NCI-H2171 (cell line): ENCODE measurements at regions not wholly inside any gene's neighbourhood (a gene's known extent, or its start where the extent isn't known, plus 50 kb on each side); places are given as distances from the start of the nearest gene placed in this dataset.

Experiments
- DNase-seq: peaks from one replicate; lab custom pipeline; 2025; lab: John Stamatoyannopoulos, UW

DNA sequence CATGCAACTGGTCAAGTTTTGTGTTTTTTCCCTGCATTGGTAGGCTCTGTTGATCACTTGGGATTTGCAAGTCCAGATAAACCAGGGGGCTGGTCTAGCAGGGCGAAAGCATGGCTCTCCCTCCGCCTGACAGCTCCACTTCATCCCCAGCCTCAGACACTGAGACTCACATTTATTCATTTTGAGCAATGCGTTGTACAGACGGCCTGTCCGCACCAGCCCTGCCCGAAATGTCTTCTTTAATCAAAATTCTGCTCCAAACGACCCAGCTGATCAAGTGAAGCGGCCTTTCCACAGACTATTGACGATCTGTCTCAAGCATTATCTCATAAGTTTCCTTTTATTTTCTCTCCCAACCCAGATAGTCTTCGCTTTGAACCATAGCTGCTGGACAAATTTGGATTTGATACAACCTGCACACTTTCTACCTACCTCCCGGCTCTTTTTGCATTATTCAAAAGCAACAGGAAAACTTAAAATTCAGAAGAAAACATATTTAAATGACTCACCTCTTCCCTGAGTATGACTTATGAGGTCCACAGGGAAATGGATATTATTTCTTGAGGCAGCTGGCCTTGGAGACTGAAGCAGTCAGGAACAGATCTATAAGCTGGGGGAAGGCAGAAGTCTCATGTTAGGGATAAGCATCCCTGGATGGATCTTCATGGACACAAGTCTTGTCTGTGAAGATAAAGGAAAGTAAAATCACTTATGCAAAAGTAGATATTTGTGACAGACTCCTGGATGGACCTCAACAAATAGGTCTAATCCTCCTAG is 498.9 kb upstream of the MGMT start:
- no peak for DNase-seq

DNA sequence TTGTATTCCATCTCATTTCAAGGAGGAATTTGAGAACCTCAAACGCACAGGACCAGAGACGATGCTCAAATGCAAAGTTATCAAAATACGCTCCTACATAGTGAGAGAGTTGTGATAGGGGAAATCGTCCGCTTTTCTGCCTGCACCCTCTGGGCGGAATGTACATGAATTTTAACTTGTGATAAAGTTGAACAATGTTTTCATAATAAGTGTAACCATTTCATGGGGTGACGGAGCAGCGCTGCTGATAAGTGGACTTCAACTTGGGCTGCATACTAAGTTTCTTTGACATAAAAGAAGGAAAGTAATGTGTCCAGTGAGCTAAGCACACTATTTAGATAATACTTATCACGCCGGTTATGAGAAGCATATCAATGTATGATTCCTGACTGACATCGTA is 497.5 kb upstream of the MGMT start:
- no peak for DNase-seq

DNA sequence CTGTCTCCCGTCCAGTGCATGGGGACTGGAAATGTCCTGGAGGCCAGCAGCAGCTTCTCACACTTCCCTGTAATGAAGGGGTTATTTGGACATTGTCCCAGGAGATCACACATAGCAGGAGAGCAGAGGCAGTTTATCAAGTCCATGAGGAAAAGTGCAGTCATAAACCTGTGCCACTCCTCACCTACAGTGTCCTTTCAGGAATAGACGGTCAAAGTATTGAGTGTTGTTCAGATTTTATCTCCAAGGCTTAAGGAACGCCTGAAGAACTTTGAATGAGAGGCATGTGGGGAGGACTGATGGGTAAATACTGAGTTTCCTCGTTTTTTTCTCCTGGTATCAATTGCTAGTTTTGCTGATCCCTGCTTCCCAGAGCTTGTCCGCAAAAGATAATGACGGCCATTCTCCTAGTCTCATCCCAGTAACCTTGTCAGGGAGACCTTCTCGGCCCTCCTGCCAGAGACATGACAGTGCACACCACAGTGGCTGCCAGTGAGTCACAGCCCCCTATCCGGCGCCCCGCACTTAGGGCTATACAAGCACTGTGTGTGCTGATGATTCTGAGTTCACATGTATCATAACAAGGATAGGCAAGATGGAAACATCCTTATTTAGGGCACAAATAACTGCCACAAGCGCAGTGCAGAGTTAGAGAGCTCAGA is 495.5 kb upstream of the MGMT start:
- no peak for DNase-seq

DNA sequence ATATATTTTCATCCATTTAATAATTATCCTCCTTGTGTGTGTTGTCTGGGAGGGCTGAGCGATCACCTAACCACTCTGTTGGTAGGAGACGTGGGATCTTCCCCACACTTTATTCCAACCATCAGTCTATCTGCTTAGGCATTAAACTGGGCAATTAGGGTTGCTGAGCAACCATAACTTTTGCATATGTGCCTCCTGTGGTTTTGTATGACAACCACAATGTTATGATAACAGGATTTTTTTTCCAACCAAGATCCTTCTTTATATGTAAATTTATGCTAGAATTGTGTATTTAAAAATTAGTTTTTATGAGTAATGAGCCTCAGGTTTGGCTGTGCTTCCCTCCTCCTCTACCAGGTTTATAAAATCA is 495.0 kb upstream of the MGMT start:
- no peak for DNase-seq

DNA sequence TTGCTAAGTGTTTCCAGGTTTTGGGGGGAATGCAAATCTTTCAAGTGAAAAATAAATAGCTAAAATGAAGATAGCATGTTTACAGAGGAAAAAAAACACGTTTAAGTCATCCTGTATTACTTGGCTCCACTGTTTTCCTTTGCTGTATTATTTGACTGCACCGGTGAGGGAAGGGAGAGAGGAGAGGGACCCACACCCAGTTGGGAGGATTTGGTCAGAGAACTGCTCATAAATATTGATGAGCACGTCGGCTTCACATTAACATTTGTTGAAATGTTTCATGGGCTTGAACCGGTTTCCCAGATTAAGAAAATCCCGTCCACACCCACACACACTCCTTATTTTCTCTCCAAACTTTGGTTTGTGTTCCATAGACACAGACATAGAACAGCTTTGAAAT is 493.8 kb upstream of the MGMT start:
- DNase-seq = no peak

DNA sequence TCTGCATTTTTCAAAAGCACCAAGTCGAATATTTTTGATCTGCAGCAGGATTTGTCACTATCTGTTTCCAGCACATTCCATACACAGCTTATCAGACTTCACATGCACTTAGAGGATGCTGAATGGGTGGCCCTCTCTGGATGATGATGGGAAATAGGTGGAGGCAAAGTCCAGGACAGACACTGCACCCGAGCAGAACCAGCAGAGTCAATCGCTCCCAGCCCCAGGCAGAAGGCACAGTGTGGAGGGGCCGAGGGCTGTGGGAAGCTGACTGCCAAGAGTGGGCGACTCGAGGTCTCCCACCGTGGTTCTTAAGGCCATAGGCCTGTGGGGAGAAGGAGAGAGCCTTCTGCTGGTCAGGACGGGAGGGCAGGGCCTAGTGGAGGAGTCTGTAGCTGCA is 490.2 kb upstream of the MGMT start:
- no peak for DNase-seq

DNA sequence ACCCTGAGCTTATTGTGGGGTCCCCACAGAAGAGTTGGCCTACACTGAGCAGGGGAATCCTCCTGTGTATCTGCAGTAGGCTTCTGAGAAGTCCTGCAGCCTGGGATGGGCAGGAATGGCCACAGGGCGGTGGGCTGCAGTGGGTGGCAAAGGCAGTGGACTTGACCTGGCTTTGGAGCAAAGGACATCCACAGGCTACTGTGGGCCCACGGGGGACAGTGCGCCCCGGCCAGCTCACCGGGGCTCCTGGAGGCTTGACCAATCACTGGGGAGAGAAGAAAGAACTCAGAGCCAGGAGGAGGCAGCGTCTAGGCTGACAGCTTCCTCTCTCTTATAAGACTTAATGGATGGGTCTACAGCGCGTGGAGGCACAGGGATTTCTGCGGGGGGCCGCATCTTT is 488.8 kb upstream of the MGMT start:
- DNase-seq = no peak

DNA sequence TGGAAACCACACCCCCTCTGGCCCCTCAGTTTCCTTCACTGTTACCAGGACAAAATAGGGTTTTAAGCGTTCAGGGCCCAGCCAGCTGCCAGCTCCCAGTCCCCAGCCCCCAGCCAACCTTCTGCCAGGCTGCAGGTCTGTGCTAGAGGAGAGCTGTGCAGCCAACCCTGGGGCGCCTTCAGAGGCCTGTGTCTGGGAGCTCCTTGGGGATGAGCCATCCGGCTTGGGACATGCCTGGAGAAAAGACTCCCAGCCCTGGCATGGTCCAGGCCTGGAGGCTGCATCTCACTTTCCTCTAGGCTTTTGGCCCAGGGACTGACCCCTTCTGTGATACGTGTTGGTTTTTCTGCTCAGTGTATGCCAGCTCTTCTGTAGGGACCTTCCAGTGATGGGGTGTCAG is 487.6 kb upstream of the MGMT start:
- DNase-seq = no peak

DNA sequence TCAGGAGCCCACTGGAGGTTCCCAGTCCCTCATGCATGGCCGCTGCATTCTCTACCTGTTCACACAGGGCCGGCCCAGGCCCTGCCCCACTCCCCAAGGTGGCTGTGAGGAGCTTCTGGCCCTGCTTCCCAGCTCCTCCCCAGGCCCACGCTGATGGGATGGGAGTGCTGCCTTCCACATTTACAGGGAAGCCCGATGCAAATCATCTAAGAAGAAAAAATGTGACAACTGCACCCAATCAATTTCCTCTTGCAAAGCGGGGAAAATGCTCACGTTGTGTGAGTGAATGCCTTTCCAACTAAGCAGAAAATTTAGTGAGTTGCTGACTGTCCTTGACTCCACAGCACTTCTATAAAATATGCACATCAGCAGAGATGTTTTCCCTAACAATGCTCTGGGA is 485.8 kb upstream of the MGMT start:
- DNase-seq = no peak

DNA sequence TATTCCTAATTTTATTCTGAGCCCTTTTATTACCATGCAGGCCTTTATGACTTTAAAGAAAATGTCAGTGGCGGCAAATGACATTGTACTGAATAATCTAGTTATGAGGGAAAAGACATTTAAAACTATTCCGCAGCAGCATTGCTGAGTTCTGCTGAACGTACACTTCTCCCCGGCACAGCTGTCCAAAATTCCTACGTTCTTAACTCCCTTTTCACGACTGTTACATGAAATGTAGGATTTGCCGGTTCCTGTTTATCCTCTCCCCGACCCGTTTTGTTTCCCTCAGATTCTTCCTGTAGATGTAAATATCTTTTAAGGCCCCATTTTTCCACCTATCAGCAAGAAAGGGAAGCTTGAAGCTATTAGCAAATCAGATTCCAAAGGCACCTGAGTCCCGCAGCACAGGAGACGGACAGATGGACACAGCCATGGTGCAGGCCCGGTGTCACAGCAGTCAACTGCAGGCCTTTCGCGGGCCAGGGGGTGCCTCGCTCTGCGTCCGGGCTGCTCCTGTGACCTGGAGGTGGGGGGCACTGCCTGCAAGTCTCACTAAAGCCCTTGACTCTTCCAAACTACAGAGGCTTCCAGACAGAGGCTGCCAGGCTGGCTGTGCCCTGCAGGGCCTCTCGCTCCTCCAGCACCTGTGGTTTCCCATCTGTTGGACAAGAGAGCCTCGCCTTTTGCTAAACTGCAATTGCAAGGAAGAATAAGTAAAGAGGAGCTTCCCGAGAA is 485.0 kb upstream of the MGMT start:
- no peak for DNase-seq

DNA sequence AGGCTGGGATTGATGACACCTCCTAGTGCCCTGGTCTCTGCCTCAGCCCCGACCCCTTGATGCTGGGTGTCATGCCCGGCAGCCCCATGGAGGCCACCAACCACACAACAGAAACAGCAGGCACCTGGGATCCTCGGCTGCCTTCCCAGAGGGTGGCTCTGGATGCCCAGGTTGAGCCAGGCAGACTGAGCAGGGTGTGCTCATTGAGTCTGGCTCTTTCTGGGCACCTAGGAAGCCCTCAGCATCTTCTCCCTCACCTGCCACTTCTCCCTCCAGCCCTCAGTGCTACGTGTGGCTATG is 484.5 kb upstream of the MGMT start:
- DNase-seq = no peak

DNA sequence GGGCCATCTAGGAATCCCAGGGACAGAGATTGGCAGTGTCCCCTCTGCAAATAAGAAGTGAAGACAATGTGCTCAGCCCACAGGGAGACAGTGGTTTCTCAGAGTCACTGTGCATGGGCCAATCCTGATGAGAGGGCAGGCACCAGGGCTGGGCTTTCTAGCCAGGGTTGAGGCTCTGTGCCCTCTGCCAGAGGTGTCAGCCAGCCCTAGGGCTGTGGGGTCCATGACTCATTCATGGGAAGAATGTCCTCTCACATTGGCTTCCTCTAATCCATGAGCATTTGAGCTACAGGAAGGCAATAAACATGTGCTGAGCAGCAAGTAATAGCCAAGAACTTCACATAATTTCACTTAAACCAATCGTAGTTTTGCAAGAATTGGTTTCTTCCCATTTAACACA is 482.0 kb upstream of the MGMT start:
- DNase-seq = no peak

DNA sequence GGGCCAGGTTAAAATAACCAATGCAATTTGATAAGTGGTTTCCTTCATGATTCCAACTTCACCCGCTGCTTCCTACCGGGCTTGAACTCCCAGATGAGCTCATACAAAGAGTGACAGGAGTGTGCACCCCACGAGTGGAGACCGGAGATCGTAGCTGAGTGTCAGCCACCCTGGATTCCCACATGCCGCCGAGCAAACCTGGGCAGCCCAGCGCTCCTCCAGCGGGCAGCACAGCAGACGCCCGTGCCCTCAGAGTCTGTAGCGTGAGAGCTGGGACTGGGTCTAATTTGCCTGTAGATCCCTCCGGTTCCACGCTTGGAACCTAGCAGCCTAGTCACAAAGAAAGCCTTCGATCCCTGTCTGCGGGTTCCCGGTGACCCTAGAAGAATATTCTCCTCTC is 476.1 kb upstream of the MGMT start:
- DNase-seq = no peak

DNA sequence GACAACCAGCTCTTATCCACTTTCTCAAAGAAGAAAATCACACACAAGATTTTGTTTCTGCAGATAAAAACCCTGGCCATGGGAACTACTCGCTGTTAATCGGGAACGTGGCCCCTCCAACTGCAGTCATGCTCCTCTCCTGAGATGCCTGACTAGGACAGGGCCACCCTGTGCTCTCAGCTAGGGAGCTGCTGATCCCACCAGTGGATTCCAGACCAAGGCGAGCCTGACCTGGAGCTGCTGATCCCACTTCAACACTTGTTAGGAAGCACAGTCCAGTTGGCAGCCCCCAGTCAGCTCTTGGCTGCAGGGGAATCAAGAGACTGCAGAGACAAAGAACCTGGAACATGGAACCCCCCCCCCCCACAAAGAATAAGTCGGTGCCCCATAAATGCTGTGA is 474.3 kb upstream of the MGMT start:
- no peak for DNase-seq

DNA sequence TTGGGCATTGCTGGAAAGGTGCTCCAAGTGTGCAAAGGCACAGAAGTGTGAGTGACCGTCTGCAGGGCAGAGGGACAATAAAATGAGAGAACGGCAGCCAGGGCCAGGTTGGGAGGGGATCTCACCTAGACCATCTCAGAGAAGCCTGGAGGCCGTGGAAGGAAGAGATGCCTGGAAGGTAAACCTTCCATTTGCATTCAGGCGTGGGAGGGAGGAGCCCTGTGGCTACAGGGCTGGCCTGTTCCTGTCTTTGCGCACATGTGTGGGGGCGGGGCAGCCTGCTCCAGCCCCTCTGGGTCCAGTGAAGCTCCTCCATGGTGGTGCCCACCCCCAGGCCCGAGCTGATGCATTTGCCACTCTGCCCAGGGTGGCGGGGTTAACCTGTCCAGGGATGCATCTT is 473.6 kb upstream of the MGMT start:
- DNase-seq = no peak

DNA sequence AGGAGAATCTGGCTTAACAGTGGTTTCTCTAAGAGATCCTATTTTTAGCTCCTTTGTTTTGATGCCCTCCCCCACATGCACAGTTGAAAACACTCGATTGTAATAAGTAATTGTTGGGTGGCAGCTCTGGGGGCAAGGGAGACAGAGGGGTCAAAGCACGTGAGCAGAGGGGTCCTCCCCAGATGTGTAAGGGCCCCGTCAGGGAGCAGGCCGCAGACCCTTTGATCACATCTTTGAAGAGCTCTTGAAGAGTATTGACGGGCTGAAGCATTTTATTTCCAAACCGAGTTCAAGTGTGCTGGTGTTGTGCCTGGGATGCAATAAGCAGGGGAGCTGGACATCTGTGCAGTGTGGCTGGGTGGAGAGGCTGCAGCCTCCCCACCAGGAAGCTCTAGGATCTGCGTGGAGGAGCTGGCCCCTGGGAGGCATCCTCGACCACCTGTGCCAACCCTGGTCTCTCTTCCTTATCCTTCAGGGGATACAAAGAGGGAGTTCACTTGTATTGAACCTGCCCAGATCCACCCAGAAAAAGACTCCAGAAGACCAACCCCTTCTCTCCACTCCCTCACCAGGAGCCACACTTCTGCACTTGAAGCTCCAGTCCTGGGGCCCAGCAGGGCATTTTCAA is 473.0 kb upstream of the MGMT start:
- no peak for DNase-seq

DNA sequence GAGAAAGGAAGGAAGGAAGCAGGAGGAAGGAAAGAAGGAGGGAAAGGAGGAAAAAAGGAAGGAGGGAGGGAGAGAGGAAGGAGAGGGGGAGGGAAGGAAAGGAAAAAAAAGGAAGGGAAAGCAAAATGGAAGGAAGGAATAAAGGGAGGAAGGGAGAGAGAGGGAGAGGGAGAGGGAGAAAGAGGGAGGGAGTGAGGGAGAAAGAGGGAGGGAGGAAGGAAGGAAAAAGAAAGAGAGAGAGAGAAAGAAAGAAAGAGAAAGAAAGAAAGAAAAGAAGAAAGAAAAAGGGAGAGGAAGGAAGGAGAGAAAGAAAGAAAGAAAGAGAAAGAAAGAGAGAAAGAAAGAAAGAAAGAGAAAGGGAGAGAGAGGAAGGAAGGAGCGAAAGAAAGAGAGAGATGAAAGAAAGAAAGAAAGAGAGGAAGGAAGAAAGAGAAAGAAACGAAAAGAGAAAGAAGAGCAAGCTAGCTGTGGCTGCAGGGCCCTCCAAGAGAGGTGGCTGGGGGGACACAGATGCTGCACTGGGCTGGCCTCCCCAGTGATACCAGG is 472.4 kb upstream of the MGMT start:
- no peak for DNase-seq

DNA sequence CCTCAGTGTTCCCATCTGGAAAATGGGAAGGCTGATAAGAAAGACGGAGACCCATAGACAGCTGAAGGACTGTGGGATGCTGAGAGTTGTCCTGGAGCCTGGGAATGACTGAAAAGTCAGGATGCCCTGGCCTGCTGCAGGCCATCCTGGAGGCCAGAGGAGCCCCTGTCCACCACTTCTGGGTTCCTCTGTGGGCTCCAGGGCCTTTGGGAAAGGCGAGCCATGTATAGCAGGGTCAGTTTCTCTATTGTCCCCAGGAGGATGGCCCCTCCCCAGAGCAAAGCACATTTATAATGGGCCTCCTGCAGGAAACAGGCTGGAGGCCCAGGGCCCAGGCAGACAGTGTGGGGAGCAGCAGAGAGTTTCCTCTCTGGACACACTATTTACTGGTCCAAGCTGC is 471.4 kb upstream of the MGMT start:
- DNase-seq = no peak

DNA sequence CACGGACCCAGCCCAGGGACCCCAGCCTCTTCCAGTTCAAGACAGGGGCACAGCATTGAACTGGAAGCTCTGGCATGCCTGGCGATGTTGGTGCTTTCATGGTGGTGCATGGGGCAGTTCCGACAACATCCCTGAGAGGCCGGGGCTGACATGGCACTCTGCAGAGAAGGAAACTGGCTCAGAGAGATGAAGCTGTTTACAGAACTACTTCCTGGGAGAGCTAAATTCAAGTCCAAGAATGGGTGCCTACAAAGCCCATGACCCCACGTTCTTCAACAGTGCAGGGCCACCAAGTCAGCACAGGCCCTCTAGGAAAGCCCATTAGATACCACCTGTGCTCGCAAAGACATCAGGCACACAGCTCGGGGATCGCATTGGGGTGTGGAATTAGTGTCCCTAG is 470.9 kb upstream of the MGMT start:
- no peak for DNase-seq

DNA sequence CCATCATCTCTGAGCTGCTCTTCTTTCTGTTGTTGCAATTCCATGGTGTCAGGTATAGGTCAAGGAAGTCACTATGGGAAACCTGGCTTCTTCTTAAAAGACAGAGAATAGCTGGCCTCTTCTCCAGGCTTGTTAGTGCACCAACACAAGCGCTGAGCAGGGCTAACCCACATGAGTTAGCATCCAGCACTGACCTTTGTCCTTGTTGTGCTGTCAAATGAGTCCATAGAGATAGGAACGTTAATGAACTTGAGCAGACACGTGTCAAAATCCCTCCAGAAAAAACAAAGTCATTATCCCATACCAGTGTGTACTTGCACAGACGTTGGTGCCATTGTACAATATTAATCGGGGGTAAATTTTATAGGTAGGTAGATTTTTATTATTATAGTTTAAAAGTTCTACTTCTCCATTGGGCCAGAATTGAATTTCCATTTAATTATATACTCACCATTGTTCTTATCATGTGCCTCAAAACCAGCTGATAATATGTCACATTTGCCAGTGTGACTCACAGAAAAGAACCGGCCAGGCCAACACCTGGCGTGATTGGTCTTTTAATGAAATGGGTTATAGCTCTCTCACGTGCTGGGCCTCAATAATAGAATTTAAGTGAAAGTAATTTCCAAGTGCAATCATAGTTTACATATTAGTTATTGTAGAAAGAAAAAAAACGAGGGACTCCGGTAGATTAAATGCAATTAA is 468.8 kb upstream of the MGMT start:
- no peak for DNase-seq

DNA sequence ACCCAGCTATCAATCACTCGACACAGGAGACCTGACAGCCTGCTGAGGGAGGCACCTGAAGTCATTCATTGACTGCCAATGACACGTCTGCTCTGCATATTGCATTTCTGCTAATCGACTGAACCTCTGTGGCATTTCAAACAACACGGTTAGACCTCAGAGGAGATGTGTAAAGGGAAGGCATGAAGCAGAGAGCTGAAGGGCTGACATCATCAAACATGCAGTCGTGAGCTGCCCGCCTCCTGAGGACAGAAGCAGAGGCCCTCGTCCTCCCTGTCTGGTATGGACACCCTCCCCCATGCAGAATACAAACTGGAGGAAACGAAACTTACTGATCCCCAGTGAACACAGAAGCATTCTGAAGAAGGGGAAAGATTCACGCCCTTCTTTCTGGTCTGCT is 462.6 kb upstream of the MGMT start:
- no peak for DNase-seq

DNA sequence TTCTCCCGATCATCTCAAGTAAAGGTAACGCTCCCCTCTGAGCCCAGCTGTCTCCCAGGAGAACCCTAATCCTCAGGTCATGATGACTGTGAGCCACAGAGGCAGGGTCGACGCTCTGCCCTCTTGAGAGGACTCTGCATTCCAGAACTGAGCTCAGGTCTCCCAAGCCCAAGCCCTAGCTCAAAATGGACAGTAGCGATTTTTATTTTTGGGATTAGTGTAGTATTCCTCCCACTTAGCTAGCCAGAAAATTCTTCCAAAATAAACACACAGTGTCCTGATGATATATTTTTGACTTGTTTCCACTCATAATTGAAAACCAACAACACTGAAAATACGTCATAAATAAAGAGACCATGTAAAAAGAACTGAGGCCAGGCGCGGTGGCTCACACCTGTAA is 462.0 kb upstream of the MGMT start:
- DNase-seq = no peak
